IMR-90 (cell line): ENCODE measurements at regions not wholly inside any gene's neighbourhood (a gene's known extent, or its start where the extent isn't known, plus 50 kb on each side); places are given as distances from the start of the nearest gene placed in this dataset.

ENCODE experiments used
- ATAC-seq: fragments of 200-7000 bp; cut with Tn5 transposase; 2 replicates; pipeline ENCODE4 v1.9.1; 2020; ENCODE audit warnings: low read depth, mild to moderate bottlenecking, moderate library complexity
- BruUV-seq: library from RNA; stranded (reverse); fragments of 400-500 nt; replicated peaks from 2 replicates; lab custom pipeline; 2021; lab: Mats Ljungman, UMichigan
- CTCF ChIA-PET: fragments of 300-600 bp; formaldehyde crosslinking; extraction: SDS; loops from one replicate; lab custom pipeline; 2021; ENCODE audit warnings: antibody characterized with exemption; lab: Yijun Ruan, JAX
- POLR2A ChIA-PET: fragments of 300-600 bp; sonication (Branson Sonifier 250); formaldehyde crosslinking; loops from one replicate; lab custom pipeline; 2022; ENCODE audit warnings: antibody characterized with exemption; ENCODE audit not compliant: unreplicated experiment; lab: Charles Lee
- DNase-seq: peaks from one replicate; pipeline ENCODE4 v3.0.0; 2013
- H2AFZ ChIP-seq: replicated peaks from 2 replicates; pipeline ENCODE3; 2013; ENCODE audit warnings: low read length, mild to moderate bottlenecking; ENCODE audit not compliant: poor library complexity
- H2AK5ac ChIP-seq: 2 replicates; pipeline ENCODE4 v1.6.1; 2013; ENCODE audit warnings: low read depth, low read length, inconsistent platforms
- H2AK9ac ChIP-seq: replicated peaks from 2 replicates; pipeline ENCODE3; 2013; ENCODE audit warnings: mild to moderate bottlenecking, low read depth, low read length, moderate library complexity; ENCODE audit not compliant: poor library complexity
- H2BK120ac ChIP-seq: 2 replicates; pipeline ENCODE4 v1.6.1; 2013; ENCODE audit warnings: low read depth, low read length, inconsistent platforms
- H2BK15ac ChIP-seq: 3 replicates; pipeline ENCODE4 v1.6.1; 2013; ENCODE audit warnings: low read depth, low read length, inconsistent platforms
- H2BK20ac ChIP-seq: 2 replicates; pipeline ENCODE4 v1.6.1; 2013; ENCODE audit warnings: low read depth, mild to moderate bottlenecking, inconsistent platforms, low read length, moderate library complexity
- H2BK5ac ChIP-seq: 2 replicates; pipeline ENCODE4 v1.6.1; 2013; ENCODE audit warnings: mild to moderate bottlenecking, low read depth, low read length, inconsistent platforms; ENCODE audit not compliant: poor library complexity, severe bottlenecking
- H3K14ac ChIP-seq: replicated peaks from 2 replicates; pipeline ENCODE4 v1.6.1; 2013; ENCODE audit warnings: low read depth, low read length, inconsistent platforms
- H3K18ac ChIP-seq: 2 replicates; pipeline ENCODE4 v1.6.1; 2013; ENCODE audit warnings: low read depth, low read length, control low read depth
- H3K23ac ChIP-seq: 2 replicates; pipeline ENCODE4 v1.6.1; 2013; ENCODE audit warnings: low read depth, low read length, inconsistent platforms
- H3K27ac ChIP-seq: 2 replicates; pipeline ENCODE4 v1.5.1; 2013; ENCODE audit warnings: mild to moderate bottlenecking, control low read depth, low read length; ENCODE audit not compliant: insufficient read depth
- H3K27me3 ChIP-seq: 2 replicates; pipeline ENCODE4 v1.6.1; 2013; ENCODE audit warnings: low read length; ENCODE audit not compliant: control insufficient read depth, insufficient read depth
- H3K36me3 ChIP-seq: 2 replicates; pipeline ENCODE4 v1.6.1; 2013; ENCODE audit warnings: low read length, mixed read lengths; ENCODE audit not compliant: control insufficient read depth, insufficient read depth
- H3K4ac ChIP-seq: 2 replicates; pipeline ENCODE4 v1.6.1; 2013; ENCODE audit warnings: low read depth, low read length, inconsistent platforms
- H3K4me1 ChIP-seq: 2 replicates; pipeline ENCODE4 v1.6.1; 2013; ENCODE audit warnings: low read length, mixed read lengths; ENCODE audit not compliant: control insufficient read depth, insufficient read depth
- H3K4me2 ChIP-seq: 2 replicates; pipeline ENCODE4 v1.6.1; 2013; ENCODE audit warnings: low read depth, mild to moderate bottlenecking, control low read depth, low read length, moderate library complexity
- H3K4me3 ChIP-seq: 2 replicates; pipeline ENCODE4 v1.5.1; 2013; ENCODE audit warnings: low read depth, mild to moderate bottlenecking, control low read depth, low read length, moderate library complexity; ENCODE audit not compliant: insufficient read depth
- H3K56ac ChIP-seq: 2 replicates; pipeline ENCODE4 v1.6.1; 2013; ENCODE audit warnings: low read length, inconsistent platforms; ENCODE audit not compliant: insufficient read depth; ENCODE audit errors: extremely low read depth
- H3K79me1 ChIP-seq, 2 experiments: 2 replicates each; pipeline ENCODE4 v1.6.1; 2013; ENCODE audit warnings: low read length in 2 of 2, inconsistent platforms in 1 of 2, low read depth in 1 of 2
- H3K9ac ChIP-seq: 2 replicates; pipeline ENCODE4 v1.6.1; 2013; ENCODE audit warnings: low read depth, low read length, control low read depth
- H3K9me1 ChIP-seq: 2 replicates; pipeline ENCODE4 v1.6.1; 2013; ENCODE audit warnings: low read length, inconsistent platforms; ENCODE audit not compliant: insufficient read depth
- H3K9me3 ChIP-seq: 2 replicates; pipeline ENCODE4 v1.6.1; 2013; ENCODE audit warnings: low read length; ENCODE audit not compliant: control insufficient read depth, insufficient read depth
- H4K20me1 ChIP-seq: 2 replicates; pipeline ENCODE4 v1.6.1; 2013; ENCODE audit warnings: low read length, inconsistent platforms; ENCODE audit not compliant: insufficient read depth
- H4K5ac ChIP-seq: 2 replicates; pipeline ENCODE4 v1.6.1; 2013; ENCODE audit warnings: mild to moderate bottlenecking, low read depth, low read length, control low read depth
- H4K8ac ChIP-seq, 2 experiments: 2 replicates each; pipeline ENCODE4 v1.6.1; 2013; ENCODE audit warnings: low read depth in 2 of 2, low read length in 2 of 2, control low read depth in 1 of 2, inconsistent platforms in 1 of 2
- H4K91ac ChIP-seq: 2 replicates; pipeline ENCODE4 v1.6.1; 2013; ENCODE audit warnings: low read depth, low read length, inconsistent platforms; ENCODE audit not compliant: insufficient read depth
- BHLHE40 ChIP-seq: fragments of 150-350 bp; IDR thresholded peaks from 2 replicates; pipeline ENCODE4 v1.6.1; 2016; ENCODE audit warnings: mild to moderate bottlenecking, low read depth, low read length
- CEBPB ChIP-seq: IDR thresholded peaks from 2 replicates; pipeline ENCODE4 v1.6.1; 2012; ENCODE audit warnings: low read depth, low read length, improper control_type of control experiment
- CHD1 ChIP-seq: IDR thresholded peaks from 2 replicates; pipeline ENCODE4 v1.6.1; 2012; ENCODE audit warnings: low read depth, low read length, improper control_type of control experiment
- CTCF ChIP-seq: conservative IDR thresholded peaks from 2 replicates; pipeline ENCODE4 v1.5.1; 2012; ENCODE audit warnings: mild to moderate bottlenecking, low read depth, low read length, improper control_type of control experiment
- ELK1 ChIP-seq: fragments of 150-350 bp; IDR thresholded peaks from 2 replicates; pipeline ENCODE4 v1.6.1; 2016; ENCODE audit warnings: low read depth, mild to moderate bottlenecking, low read length, moderate library complexity, borderline replicate concordance
- FOS ChIP-seq: fragments of 150-350 bp; IDR thresholded peaks from 2 replicates; pipeline ENCODE4 v1.6.1; 2016; ENCODE audit warnings: low read depth, low read length
- MAFK ChIP-seq: IDR thresholded peaks from 2 replicates; pipeline ENCODE4 v1.6.1; 2012; ENCODE audit warnings: low read depth, low read length, improper control_type of control experiment
- POLR2A ChIP-seq: IDR thresholded peaks from 2 replicates; pipeline ENCODE4 v1.6.1; 2012; ENCODE audit warnings: mild to moderate bottlenecking, low read depth, low read length
- RAD21 ChIP-seq: IDR thresholded peaks from 2 replicates; pipeline ENCODE4 v1.6.1; 2012; ENCODE audit warnings: low read length, improper control_type of control experiment
- RCOR1 ChIP-seq: IDR thresholded peaks from 2 replicates; pipeline ENCODE4 v1.6.1; 2012; ENCODE audit warnings: mild to moderate bottlenecking, low read length, improper control_type of control experiment; ENCODE audit not compliant: insufficient replicate concordance
- RFX5 ChIP-seq: IDR thresholded peaks from 2 replicates; pipeline ENCODE4 v1.8.0; 2012; ENCODE audit warnings: low read depth, mild to moderate bottlenecking, low read length, moderate library complexity
- SMC3 ChIP-seq: fragments of 150-350 bp; IDR thresholded peaks from 2 replicates; pipeline ENCODE4 v1.6.1; 2016; ENCODE audit warnings: low read depth, mild to moderate bottlenecking, antibody characterized with exemption, low read length, moderate library complexity
- USF2 ChIP-seq: fragments of 150-350 bp; IDR thresholded peaks from 2 replicates; pipeline ENCODE4 v1.6.1; 2017; ENCODE audit warnings: mild to moderate bottlenecking, antibody characterized with exemption, low read length, low read depth
- WGBS, 2 experiments: methylation state at CpG; one replicate each; pipeline versions ENCODE4 v1.1.5 to v1.1.7; 2013; ENCODE audit warnings: missing lambda C conversion rate in 2 of 2; ENCODE audit not compliant: insufficient read length in 1 of 2; ENCODE audit errors: extremely low coverage in 2 of 2; 5-methylcytosine and 5-hydroxymethylcytosine counted together
- dilution Hi-C: fragments of 300-500 bp; cut with HindIII; formaldehyde crosslinking; loops from one replicate; pipeline ENCODE4 v1.14.3; 2018; ENCODE audit warnings: low sequenced_read_pairs; ENCODE audit not compliant: unreplicated experiment
- in situ Hi-C: fragments of 300-500 bp; cut with MboI; formaldehyde crosslinking; loops from 3 replicates; pipeline ENCODE4 v1.14.3; 2019; ENCODE audit warnings: low sequenced_read_pairs, inconsistent platforms, mixed read lengths
- intact Hi-C: fragments of 100-400 bp; cut with micrococcal nuclease; formaldehyde crosslinking; loops from 2 replicates; pipeline ENCODE4 v1.10.0; 2022

- Histone ChIP-seq H2BK120ac (no peak overlapping the region), H3K23ac (no peak overlapping the region), H2AK5ac (no peak overlapping the region), H4K5ac (no peak overlapping the region), H4K91ac (no peak overlapping the region), H3K36me3 (no peaks in the 10 kb centered on the region), H3K18ac (no peak overlapping the region), H3K9me3 (no peaks in the 10 kb centered on the region; the same call in 1 of the 2 replicates), H2AFZ (no peak overlapping the region), H3K27ac (no peak overlapping the region), H4K20me1 (no peaks in the 10 kb centered on the region), H3K9me1 (no peaks in the 10 kb centered on the region), H3K56ac (no peak overlapping the region), H3K4me2 (no peak overlapping the region), H3K27me3 (peaks cover 5% of the 10 kb centered on the region), H3K4ac (no peak overlapping the region), H2AK9ac (no peak overlapping the region), H2BK20ac (no peak overlapping the region), H3K14ac (no peak overlapping the region), H3K4me3 (no peak overlapping the region), H3K4me1 (no peaks in the 10 kb centered on the region), H2BK15ac (no peak overlapping the region), H4K8ac (no peak overlapping the region), H2BK5ac (no peak overlapping the region), H3K9ac (no peak overlapping the region), H3K79me1 (no peaks in the 10 kb centered on the region)
- dilution Hi-C loops (no loop called here), in situ Hi-C loops (no loop called here), intact Hi-C loops (no loop called here)
- TF ChIP-seq BHLHE40 = no peak
- TF ChIP-seq CHD1 = no peak
- no peak for TF ChIP-seq CTCF
- TF ChIP-seq ELK1 = no peak
- no peak for TF ChIP-seq USF2
- no peak for TF ChIP-seq RCOR1
- TF ChIP-seq MAFK = no peak
- TF ChIP-seq POLR2A = no peak
- no peak for TF ChIP-seq RFX5
- TF ChIP-seq CEBPB = no peak
- no peak for TF ChIP-seq SMC3
- no peak for TF ChIP-seq FOS
- TF ChIP-seq RAD21 = no peak
- 87% methylated on average over 6 of the region's 14 CpGs; no CpG with 5 or more reads in 1 of the 2 experiments for WGBS, 2 experiments
- no TSS peak for BruUV-seq
- ATAC-seq = no peak
- no peak for DNase-seq
- ChIA-PET POLR2A (no interaction called here), CTCF (no interaction called here)
Measured at GRCh38 chr3:11913316-11913715, 66.6 kb upstream of the TAMM41 start.
